DMS79 treated with DMSO at 0.1 percent for 48 hours (cell line): ENCODE measurements at regions not wholly inside any gene's neighbourhood (a gene's known extent, or its start where the extent isn't known, plus 50 kb on each side); places are given as distances from the start of the nearest gene placed in this dataset.
"Not testable (repeated sequence)": the region's sequence is repeated elsewhere in the genome, so short reads cannot be mapped to it uniquely, and the experiment has no call there.

ENCODE experiments used
- DNase-seq: peaks from one replicate; lab custom pipeline; 2025; lab: John Stamatoyannopoulos, UW

- no peak for DNase-seq
Observed at GRCh38 chr10:43855667-43856210, 207.1 kb upstream of the ZNF32 start.

GRCh38 chr10:43854007-43854406 is 205.3 kb upstream of the ZNF32 start:
- no peak for DNase-seq

GRCh38 chr10:43853369-43853768 is 204.7 kb upstream of the ZNF32 start:
- no peak for DNase-seq

DNA sequence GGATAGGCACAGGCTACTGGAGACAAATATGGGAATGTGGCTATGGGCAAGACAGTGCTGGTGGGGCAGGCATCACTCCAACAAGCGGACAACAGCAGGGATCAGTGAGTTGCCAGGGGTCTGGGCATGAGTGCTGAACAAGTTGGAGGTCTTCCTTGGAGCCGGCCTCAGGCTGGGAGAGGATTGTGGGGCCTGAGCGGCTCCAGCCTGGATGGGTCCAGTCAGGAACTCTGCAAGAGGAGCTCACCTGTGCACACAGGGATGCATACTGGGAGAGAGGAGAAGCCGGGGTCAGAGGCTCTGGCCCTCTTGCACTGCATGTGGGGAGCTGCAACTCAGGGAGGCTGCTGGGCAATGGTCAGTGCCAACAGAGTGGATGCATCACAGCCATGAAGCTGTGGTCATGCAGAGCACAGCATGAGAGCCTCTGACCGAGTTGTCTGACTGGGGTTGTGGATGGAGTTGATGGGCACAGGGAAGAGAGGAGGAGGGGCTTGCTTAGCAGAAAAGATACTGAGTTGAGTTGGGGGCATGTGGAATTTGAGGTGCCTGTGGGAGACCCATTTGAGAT is 204.0 kb upstream of the ZNF32 start:
- DNase-seq: no peak

GRCh38 chr10:43852149-43852548 is 203.5 kb upstream of the ZNF32 start:
- no peak for DNase-seq

DNA sequence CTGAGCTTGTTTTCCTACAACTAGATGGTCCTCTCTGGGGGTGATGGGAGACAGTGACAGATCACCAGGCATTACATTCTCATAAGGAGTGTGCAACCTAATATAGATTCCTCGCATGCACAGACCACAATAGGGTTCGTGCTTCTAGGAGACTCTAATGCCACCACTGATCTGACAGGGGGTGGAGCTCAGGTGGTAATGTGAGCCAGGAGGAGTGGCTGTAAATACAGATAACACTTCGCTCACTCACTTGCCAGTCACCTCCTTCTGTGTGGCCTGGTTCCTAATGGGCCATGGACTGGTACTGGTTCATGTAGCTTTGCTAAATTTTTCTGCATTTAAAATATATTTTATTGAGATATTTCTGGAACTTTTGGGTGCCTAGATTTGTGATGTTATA is 202.3 kb upstream of the ZNF32 start:
- no peak for DNase-seq

GRCh38 chr10:43849551-43849950 is 200.9 kb upstream of the ZNF32 start:
- DNase-seq: no peak

DNA sequence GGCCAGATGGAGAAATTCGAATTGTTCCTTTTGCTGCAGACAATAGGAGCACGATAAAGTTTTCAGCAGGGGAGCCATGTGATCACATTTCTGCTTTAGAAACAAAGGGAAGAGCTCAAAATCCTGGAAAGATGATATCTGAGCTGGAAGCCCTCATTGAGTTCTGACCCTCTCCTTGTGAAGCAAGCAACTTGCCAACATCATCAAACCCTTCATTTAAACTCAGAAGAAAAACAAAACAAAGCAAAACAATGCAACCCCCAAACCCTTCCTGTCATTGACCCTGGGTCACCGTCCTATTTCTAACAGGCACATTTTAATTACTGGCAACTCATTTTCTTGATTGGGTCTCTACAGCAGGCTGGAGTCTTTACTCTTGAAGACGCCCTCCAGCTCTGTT is 198.3 kb upstream of the ZNF32 start:
- no peak for DNase-seq

DNA sequence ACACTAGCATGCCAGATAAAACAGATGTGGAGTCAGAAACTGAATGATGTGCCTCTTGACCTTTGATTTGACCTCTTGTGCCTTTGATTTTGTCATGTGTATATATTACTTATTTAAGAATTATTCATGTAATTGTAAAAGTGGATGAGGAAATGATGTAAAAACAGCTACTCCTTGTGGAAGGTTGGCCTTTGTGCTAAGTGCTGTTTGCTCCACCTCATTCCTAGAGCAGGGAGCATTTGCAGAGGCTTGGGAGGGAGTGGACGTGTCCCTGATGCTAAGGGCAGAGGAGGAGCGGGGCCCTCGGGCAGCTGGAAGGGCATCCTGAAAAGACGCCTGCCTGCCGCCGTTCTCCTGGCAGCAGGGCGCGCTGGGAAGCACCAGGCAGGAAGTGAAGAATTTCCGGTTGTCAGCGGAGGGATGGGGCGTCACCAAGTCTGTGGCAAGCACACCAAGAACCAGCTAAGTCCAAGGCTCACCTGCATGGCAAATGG is 197.6 kb upstream of the ZNF32 start:
- DNase-seq: no peak

- no peak for DNase-seq
Observed at GRCh38 chr10:43845121-43845520, 196.4 kb upstream of the ZNF32 start.

- no peak for DNase-seq
Observed at GRCh38 chr10:43844221-43844620, 195.5 kb upstream of the ZNF32 start.

DNA sequence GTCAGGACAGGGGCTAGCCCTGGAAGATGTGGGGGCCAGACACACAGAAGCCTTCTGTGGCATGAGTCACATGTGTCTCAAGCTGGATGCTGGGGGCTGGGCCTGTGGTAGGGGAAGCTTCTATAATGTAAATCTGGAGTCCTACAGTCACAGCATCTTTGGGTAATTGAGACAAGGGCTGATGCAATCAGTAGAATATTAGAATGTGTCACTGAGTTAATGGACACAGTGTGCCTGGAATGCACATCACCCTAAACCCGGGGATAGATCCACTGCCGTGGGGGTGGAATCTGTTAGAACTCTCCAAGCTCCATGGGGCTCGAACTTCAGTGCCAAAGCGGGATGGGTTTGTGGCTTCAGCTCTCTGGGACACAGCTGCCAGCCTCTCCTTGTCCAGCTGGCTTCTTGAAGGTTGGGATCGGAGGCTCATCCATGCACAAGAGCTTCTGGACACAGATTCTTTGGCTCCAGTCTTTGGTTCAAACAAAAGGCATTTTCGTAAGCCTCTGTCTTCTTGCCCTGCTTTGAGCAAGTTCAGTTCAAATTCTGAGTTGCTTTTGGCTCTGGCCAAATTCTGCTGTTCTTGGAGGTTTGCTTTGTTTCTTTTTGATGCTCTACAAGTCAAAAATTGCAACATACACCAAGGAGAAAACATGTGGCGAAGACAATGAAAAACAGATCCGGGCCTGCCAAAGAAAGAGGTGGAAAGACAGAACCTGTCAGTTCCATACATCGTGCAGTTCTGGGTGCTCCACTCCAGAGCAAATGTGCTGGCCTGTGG is 194.8 kb upstream of the ZNF32 start:
- DNase-seq: no peak

GRCh38 chr10:43842496-43842895 is 193.8 kb upstream of the ZNF32 start:
- DNase-seq: no peak

GRCh38 chr10:43842072-43842471 is 193.4 kb upstream of the ZNF32 start:
- no peak for DNase-seq

DNA sequence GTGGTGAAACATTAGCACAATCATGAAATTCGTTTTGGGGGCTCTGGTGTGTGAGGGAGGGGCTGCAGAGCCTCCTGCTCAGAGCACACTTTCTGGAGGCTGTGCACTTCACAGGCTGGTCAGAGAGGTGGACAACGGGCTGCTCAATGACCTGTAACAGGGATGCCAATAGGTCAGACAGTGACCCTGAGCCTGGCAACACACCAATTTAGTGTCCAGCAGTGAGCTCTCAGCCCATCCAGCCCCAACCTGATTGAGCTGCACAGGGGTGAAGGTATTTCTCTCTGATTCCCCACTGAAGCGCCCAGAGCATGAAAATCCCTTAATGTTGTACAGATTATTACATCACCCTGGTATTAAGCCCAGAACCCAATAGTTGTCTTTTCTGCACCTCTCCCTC is 191.3 kb upstream of the ZNF32 start:
- no peak for DNase-seq

DNA sequence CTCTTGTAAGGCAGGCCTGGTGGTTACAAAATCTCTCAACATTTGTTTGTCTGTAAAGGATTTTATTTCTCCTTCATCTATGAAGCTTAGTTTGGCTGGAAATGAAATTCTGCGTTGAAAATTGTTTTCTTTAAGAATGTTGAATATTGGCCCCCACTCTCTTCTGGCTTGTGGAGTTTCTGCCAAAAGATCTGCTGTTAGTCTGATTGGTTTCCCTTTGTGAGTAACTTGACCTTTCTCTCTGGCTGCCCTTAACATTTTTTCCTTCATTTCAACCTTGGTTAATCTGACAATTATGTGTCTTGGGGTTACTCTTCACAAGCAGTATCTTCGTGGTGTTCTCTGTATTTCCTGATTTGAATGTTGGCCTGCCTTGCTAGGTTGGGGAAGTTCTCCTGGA is 186.1 kb upstream of the ZNF32 start:
- DNase-seq: not testable (repeated sequence)

- DNase-seq: no peak
Observed at GRCh38 chr10:43827853-43828252, 179.2 kb upstream of the ZNF32 start.

- no peak for DNase-seq
Observed at GRCh38 chr10:43825984-43826383, 177.3 kb upstream of the ZNF32 start.

DNA sequence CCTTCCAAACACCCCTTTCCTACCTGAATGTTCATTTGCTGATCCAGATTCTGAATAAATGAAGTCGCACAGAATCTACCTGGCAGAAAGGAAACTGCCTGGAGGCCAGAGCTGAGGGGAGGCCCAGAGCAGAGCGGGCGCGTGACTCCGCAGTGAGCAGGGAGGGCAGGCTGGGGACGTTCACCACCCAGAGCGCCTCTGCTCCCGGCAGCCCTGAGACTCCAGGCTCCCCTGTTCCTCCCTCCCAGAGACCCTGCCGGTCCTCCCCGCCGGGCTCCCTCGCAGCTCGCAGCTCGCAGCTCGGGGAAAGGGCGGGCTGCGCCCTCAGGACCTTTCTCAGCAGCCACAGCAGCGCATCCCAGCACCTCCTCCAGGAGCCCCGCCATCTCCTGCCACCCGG is 176.7 kb upstream of the ZNF32 start:
- no peak for DNase-seq

- DNase-seq: no peak
Observed at GRCh38 chr10:43824934-43825333, 176.3 kb upstream of the ZNF32 start.

GRCh38 chr10:43822631-43823580 is 174.2 kb upstream of the ZNF32 start:
- DNase-seq: no peak

- DNase-seq: no peak
Observed at GRCh38 chr10:43821103-43821502, 172.4 kb upstream of the ZNF32 start.
